HEK293 (cell line): ENCODE measurements at regions not wholly inside any gene's neighbourhood (a gene's known extent, or its start where the extent isn't known, plus 50 kb on each side); places are given as distances from the start of the nearest gene placed in this dataset.

Experiments used
- CTCF ChIA-PET: fragments of 350-600 bp; formaldehyde crosslinking; extraction: SDS; loops from one replicate; lab custom pipeline; 2021; ENCODE audit warnings: antibody characterized with exemption; lab: Yijun Ruan, JAX
- POLR2A ChIA-PET: fragments of 300-600 bp; formaldehyde crosslinking; extraction: SDS; loops from one replicate; lab custom pipeline; 2020; ENCODE audit warnings: antibody characterized with exemption, inconsistent platforms; lab: Yijun Ruan, JAX
- H3K27ac ChIP-seq: fragments of 200-500 bp; sonication (Bioruptor generic); 2 replicates; pipeline ENCODE4 v1.5.1; 2014; ENCODE audit warnings: low read depth, low read length, control low read depth, inconsistent platforms; ENCODE audit errors: extremely low read depth
- H3K36me3 ChIP-seq, 2 experiments: fragments of 200-500 bp in 1 of 2; sonication (Bioruptor generic) in 1 of 2; 1 replicate in 1 of 2; 2 replicates in 1 of 2; pipeline ENCODE4 v1.5.1; 2014 to 2017; ENCODE audit warnings: inconsistent platforms in 2 of 2, low read length in 2 of 2; ENCODE audit not compliant: control insufficient read depth in 2 of 2, insufficient read depth in 1 of 2
- H3K4me1 ChIP-seq: fragments of 200-500 bp; sonication (Bioruptor generic); 2 replicates; pipeline ENCODE4 v1.5.1; 2014; ENCODE audit warnings: mild to moderate bottlenecking, low read length, inconsistent platforms; ENCODE audit not compliant: control insufficient read depth, insufficient read depth
- H3K4me3 ChIP-seq: 2 replicates; pipeline ENCODE4 v1.5.1; 2011; ENCODE audit warnings: low read depth, mild to moderate bottlenecking, control low read depth, low read length, moderate library complexity
- H3K9me3 ChIP-seq: fragments of 200-500 bp; sonication (Bioruptor generic); 2 replicates; pipeline ENCODE4 v1.5.1; 2014; ENCODE audit warnings: low read depth, low read length, inconsistent platforms; ENCODE audit not compliant: control insufficient read depth, insufficient read depth
- AEBP2 ChIP-seq: fragments of 450-650 bp; formaldehyde crosslinking; IDR thresholded peaks from 2 replicates; pipeline ENCODE4 v1.5.1; 2016; ENCODE audit warnings: missing biosample characterization, missing genetic modification characterization, borderline replicate concordance
- GFI1B ChIP-seq: fragments of 450-650 bp; formaldehyde crosslinking; IDR thresholded peaks from 2 replicates; pipeline ENCODE4 v1.5.1; 2016; ENCODE audit warnings: missing biosample characterization, missing genetic modification characterization
- KLF9 ChIP-seq: fragments of 450-650 bp; formaldehyde crosslinking; IDR thresholded peaks from 2 replicates; pipeline ENCODE4 v1.5.1; 2016; ENCODE audit warnings: missing biosample characterization, missing genetic modification characterization, low read depth
- SCRT2 ChIP-seq: fragments of 450-650 bp; formaldehyde crosslinking; IDR thresholded peaks from 2 replicates; pipeline ENCODE4 v1.5.1; 2016; ENCODE audit warnings: missing biosample characterization, missing genetic modification characterization
- TSHZ1 ChIP-seq: fragments of 450-650 bp; formaldehyde crosslinking; IDR thresholded peaks from 2 replicates; pipeline ENCODE4 v1.5.1; 2016; ENCODE audit warnings: missing biosample characterization, missing genetic modification characterization, borderline replicate concordance
- ZBTB21 ChIP-seq: fragments of 450-650 bp; formaldehyde crosslinking; IDR thresholded peaks from 2 replicates; pipeline ENCODE4 v1.5.1; 2017; ENCODE audit warnings: missing biosample characterization, missing genetic modification characterization
- ZBTB49 ChIP-seq: fragments of 450-650 bp; formaldehyde crosslinking; IDR thresholded peaks from 2 replicates; pipeline ENCODE4 v1.5.1; 2016; ENCODE audit warnings: missing biosample characterization, missing genetic modification characterization, low read depth
- ZFP69B ChIP-seq: fragments of 450-650 bp; formaldehyde crosslinking; IDR thresholded peaks from 2 replicates; pipeline ENCODE4 v1.5.1; 2016; ENCODE audit warnings: missing biosample characterization, missing genetic modification characterization
- ZNF202 ChIP-seq: fragments of 450-650 bp; formaldehyde crosslinking; IDR thresholded peaks from 2 replicates; pipeline ENCODE4 v1.5.1; 2016; ENCODE audit warnings: missing biosample characterization, missing genetic modification characterization, borderline replicate concordance
- ZNF341 ChIP-seq: fragments of 450-650 bp; formaldehyde crosslinking; IDR thresholded peaks from 2 replicates; pipeline ENCODE4; 2016; ENCODE audit warnings: low read depth, missing biosample characterization, missing genetic modification characterization
- ZNF529 ChIP-seq: fragments of 450-650 bp; formaldehyde crosslinking; IDR thresholded peaks from 2 replicates; pipeline ENCODE4 v1.5.1; 2017; ENCODE audit warnings: missing genetic modification characterization, missing biosample characterization; ENCODE audit not compliant: insufficient replicate concordance
- ZNF621 ChIP-seq: fragments of 450-650 bp; formaldehyde crosslinking; IDR thresholded peaks from 2 replicates; pipeline ENCODE4 v1.5.1; 2017; ENCODE audit warnings: missing biosample characterization, missing genetic modification characterization
- ZNF658 ChIP-seq: fragments of 450-650 bp; formaldehyde crosslinking; IDR thresholded peaks from 2 replicates; pipeline ENCODE4; 2016; ENCODE audit warnings: missing biosample characterization, missing genetic modification characterization
- ZNF660 ChIP-seq: fragments of 450-650 bp; IDR thresholded peaks from 2 replicates; pipeline ENCODE4 v1.5.1; 2018; ENCODE audit warnings: missing biosample characterization, mild to moderate bottlenecking, missing genetic modification characterization
- ZNF768 ChIP-seq: fragments of 450-650 bp; formaldehyde crosslinking; IDR thresholded peaks from 2 replicates; pipeline ENCODE4 v1.5.1; 2018; ENCODE audit warnings: missing biosample characterization, mild to moderate bottlenecking, missing genetic modification characterization

GRCh38 chr4:75189711-75190335 lies 256.9 kb downstream of the PARM1 start:
- no peak overlapping the region for H3K4me3 ChIP-seq
- POLR2A ChIA-PET: interaction anchor here (0.5 kb wide), 1 partner anchor 154 kb away, joined by 3 read pairs; no protein-coding TSS in a partner anchor
- H3K9me3 ChIP-seq: no peaks in the 10 kb centered on the region
- TF ChIP-seq ZNF621 (tag by site-specific recombination): no peak
- TF ChIP-seq ZFP69B (tag by site-specific recombination): no peak
- no peak for TF ChIP-seq ZNF768 (tag by site-specific recombination)
- TF ChIP-seq TSHZ1 (tag by site-specific recombination): no peak
- TF ChIP-seq ZNF660: no peak
- no peak for TF ChIP-seq ZBTB49
- no peaks in the 10 kb centered on the region for H3K4me1 ChIP-seq
- no peaks in the 10 kb centered on the region for H3K36me3 ChIP-seq
- CTCF ChIA-PET: no interaction called here
- H3K27ac ChIP-seq: no peak overlapping the region

- Histone ChIP-seq H3K9me3 (no peaks in the 10 kb centered on the region), H3K4me3 (no peak overlapping the region), H3K27ac (no peak overlapping the region), H3K36me3 (no peaks in the 10 kb centered on the region), H3K4me1 (0 out of 2 replicates have a peak, but pooled peaks cover 2% of the 10 kb centered on the region)
- ChIA-PET CTCF (no interaction called here), POLR2A (no interaction called here)
- TF ChIP-seq SCRT2: peak; percentile 55; the same call in 1 of the 2 replicates
- 0 out of 2 replicates have a peak, but pooled peaks have one; percentile 15 for TF ChIP-seq ZNF341
- TF ChIP-seq AEBP2 (tag by site-specific recombination): no peak
Measured at GRCh38 chr4:75180790-75181776, 248.2 kb downstream of the PARM1 start.

- Histone ChIP-seq H3K27ac (no peak overlapping the region), H3K4me3 (no peak overlapping the region), H3K4me1 (0 out of 2 replicates have a peak, but pooled peaks cover 2% of the 10 kb centered on the region), H3K9me3 (no peaks in the 10 kb centered on the region), H3K36me3 (no peaks in the 10 kb centered on the region)
- TF ChIP-seq ZNF202 (tag by site-specific recombination) (no peak), ZNF658 (tag by site-specific recombination) (no peak), ZBTB21 (tag by site-specific recombination) (no peak), KLF9 (tag by site-specific recombination) (no peak), ZNF529 (tag by site-specific recombination) (no peak), GFI1B (tag by site-specific recombination) (no peak)
- CTCF ChIA-PET: no interaction called here
- POLR2A ChIA-PET: no interaction called here
Measured at GRCh38 chr4:75180217-75180616, 247.3 kb downstream of the PARM1 start.
